ENCODE measurements at regions not wholly inside any gene's neighbourhood (a gene's known extent, or its start where the extent isn't known, plus 50 kb on each side); places are given as distances from the start of the nearest gene placed in this dataset.

DNA sequence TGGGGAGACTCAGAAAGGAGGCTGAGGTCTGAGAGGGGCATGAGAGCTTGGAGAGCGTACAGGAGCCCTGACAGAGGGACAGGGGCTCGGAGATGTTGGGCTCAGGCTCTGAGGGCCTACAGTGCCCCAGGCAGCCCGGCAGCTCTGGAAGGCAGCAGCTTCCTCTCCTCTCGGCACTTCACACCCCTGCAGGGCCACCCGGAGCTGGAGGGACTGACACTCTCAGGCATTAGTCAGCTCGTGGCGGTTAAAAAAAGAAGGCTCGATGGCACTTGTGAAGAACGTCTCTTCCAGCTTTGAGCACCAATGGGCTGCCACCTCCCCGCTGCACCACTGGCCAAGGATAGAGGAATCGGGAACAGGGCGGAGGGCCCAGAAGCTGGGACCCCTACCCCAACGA, 62.6 kb upstream of the SIRPA start:
- ATAC-seq (replicated peaks in 1 of 2) (no peak), DNase-seq (no peak)
- Mint-ChIP-seq H3K4me3 (no peak overlapping the region), H3K9me3 (no peaks in the 10 kb centered on the region), H3K27ac (no peak overlapping the region), H3K27me3 (ENCODE audit: low read depth) (peaks cover 21% of the 10 kb centered on the region), H3K36me3 (ENCODE audit: insufficient read depth in 2 of 2) (no peaks in the 10 kb centered on the region), H3K4me1 (ENCODE audit: low read depth) (no peaks in the 10 kb centered on the region)

DNA sequence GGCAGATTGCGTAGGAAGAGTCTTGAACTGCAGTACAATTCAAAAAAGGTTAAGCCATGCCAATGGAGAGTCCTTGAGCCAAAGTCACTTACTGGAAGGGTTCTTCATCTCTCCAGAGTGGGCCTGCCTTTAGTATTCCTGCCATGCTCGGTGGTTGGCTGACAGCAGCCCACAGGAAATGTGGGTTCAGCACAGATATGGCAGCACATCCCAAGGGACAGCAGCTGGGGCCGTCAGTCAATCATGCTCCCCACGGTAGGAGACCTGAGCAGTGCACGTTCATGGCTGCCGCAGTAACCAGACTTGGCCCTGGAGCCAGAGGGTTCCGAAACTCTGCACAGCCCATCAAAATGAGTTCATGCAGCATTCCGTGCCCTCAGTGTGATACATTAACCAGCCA, 63.6 kb upstream of the SIRPA start:
- peaks cover 16% of the 10 kb centered on the region for H3K27me3 Mint-ChIP-seq (ENCODE audit: low read depth)
- no peak for ATAC-seq (replicated peaks in 1 of 2)
- no peaks in the 10 kb centered on the region for H3K36me3 Mint-ChIP-seq (ENCODE audit: insufficient read depth in 2 of 2)
- H3K4me1 Mint-ChIP-seq (ENCODE audit: low read depth), result no peaks in the 10 kb centered on the region
- DNase-seq, result no peak
- no peaks in the 10 kb centered on the region for H3K9me3 Mint-ChIP-seq
- no peak overlapping the region for H3K4me3 Mint-ChIP-seq
- no peak overlapping the region for H3K27ac Mint-ChIP-seq

DNA sequence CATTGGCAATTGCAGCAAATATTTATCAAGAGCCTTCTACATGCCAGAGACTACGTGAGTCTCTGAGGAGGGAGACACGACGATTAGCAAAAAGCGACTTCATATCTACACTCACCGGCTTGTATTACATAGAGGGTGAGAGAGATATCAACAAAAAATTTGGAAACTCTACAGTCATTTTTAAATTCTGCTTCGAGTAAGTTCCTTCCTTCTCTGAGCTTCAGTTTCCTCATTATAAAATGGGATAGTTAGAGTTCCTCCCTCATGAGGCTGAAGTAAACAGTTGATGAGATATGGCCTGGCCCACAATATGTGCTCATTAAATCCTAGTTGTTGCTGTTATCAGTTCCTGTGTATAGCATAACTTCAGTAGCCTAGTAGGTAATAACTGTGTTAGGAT, 64.1 kb upstream of the SIRPA start:
- no peaks in the 10 kb centered on the region for H3K36me3 Mint-ChIP-seq (ENCODE audit: insufficient read depth in 2 of 2)

DNA sequence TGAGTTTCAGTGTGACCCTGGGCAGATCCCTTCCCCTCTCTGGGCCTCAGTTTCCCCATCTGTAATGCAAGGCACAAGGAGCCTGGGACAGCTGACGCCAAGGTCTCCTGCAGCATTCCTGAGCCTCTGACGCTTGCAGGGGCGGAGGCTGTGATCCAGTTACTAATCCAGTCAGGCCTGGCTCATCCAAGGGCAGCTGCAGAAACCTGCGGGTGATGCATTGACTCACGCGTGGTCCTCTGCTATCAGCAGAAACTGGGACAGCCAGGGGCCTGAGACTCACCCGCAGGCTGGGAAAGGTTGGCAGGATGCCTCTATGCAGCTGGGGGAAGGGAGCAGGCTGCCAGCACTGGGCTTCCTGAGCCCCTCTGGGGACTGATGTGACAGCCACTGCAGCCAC, 65.0 kb upstream of the SIRPA start:
- Mint-ChIP-seq H3K4me1 (ENCODE audit: low read depth) (no peaks in the 10 kb centered on the region), H3K27me3 (ENCODE audit: low read depth) (peaks cover 13% of the 10 kb centered on the region)

More for the DNA sequence above, 64.1 kb upstream of the SIRPA start:
- Mint-ChIP-seq H3K27ac (no peak overlapping the region), H3K4me1 (ENCODE audit: low read depth) (no peaks in the 10 kb centered on the region), H3K9me3 (no peaks in the 10 kb centered on the region), H3K27me3 (ENCODE audit: low read depth) (peaks cover 13% of the 10 kb centered on the region), H3K4me3 (no peak overlapping the region)
- no peak for ATAC-seq (replicated peaks in 1 of 2)
- DNase-seq, result no peak

DNA sequence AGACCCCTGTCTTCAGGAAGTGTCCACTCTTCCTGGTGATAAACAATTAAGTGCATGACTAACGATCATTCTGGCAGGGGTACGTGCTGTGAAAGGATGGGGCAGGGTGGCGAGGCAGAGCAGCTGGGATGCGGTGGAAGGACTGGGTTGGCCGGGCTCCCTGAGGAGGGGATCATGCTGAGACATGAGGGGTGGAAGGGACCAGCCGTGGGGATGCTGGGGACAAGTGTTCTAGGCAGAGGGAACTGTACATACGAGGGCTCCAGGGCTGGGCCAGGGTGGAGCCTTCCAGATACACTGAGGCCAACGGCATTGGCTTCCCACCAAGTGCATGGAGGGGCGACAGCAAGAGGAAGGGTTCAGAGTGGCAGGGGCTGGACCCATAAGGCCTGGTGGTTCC, 65.7 kb upstream of the SIRPA start:
- H3K36me3 Mint-ChIP-seq (ENCODE audit: insufficient read depth in 2 of 2), result no peaks in the 10 kb centered on the region
- peaks cover 9% of the 10 kb centered on the region for H3K27me3 Mint-ChIP-seq (ENCODE audit: low read depth)
- DNase-seq, result no peak

More for the DNA sequence above, 65.0 kb upstream of the SIRPA start:
- ATAC-seq (replicated peaks in 1 of 2) (no peak), DNase-seq (no peak)
- H3K36me3 Mint-ChIP-seq (ENCODE audit: insufficient read depth in 2 of 2), result no peaks in the 10 kb centered on the region
- H3K27ac Mint-ChIP-seq, result no peak overlapping the region
- H3K9me3 Mint-ChIP-seq, result no peaks in the 10 kb centered on the region
- H3K4me3 Mint-ChIP-seq, result no peak overlapping the region

DNA sequence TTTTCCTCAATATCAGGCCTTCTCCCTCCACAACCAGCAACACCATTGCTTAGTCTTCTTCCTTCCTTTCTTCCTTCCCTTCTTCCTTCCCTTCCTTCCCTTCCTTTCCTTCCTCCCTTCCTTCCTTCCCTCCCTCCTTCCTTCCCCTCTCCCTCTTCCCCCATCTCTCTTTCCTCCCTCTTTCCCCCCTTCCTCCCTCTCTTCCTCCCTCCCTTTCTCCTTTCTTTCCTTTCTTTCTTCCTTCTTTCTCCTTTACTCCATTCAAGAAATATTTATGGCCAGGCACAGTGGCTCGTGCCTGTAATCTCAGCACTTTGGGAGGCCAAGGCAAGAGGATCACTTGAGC, 66.4 kb upstream of the SIRPA start:
- H3K9me3 Mint-ChIP-seq, result peaks cover under 1% of the 10 kb centered on the region in 2 donors
- no peak overlapping the region for H3K4me3 Mint-ChIP-seq
- ATAC-seq (replicated peaks in 1 of 2) (no peak), DNase-seq (no peak)
- H3K36me3 Mint-ChIP-seq (ENCODE audit: insufficient read depth in 2 of 2), result peaks cover under 1 to 5% of the 10 kb centered on the region in 2 donors
- H3K4me1 Mint-ChIP-seq (ENCODE audit: low read depth), result no peaks in the 10 kb centered on the region
- peaks cover 6% of the 10 kb centered on the region for H3K27me3 Mint-ChIP-seq (ENCODE audit: low read depth)
- no peak overlapping the region for H3K27ac Mint-ChIP-seq

More for the DNA sequence above, 65.7 kb upstream of the SIRPA start:
- ATAC-seq (replicated peaks in 1 of 2), result no peak
- Mint-ChIP-seq H3K27ac (no peak overlapping the region), H3K9me3 (no peaks in the 10 kb centered on the region), H3K4me1 (ENCODE audit: low read depth) (no peaks in the 10 kb centered on the region), H3K4me3 (no peak overlapping the region)

DNA sequence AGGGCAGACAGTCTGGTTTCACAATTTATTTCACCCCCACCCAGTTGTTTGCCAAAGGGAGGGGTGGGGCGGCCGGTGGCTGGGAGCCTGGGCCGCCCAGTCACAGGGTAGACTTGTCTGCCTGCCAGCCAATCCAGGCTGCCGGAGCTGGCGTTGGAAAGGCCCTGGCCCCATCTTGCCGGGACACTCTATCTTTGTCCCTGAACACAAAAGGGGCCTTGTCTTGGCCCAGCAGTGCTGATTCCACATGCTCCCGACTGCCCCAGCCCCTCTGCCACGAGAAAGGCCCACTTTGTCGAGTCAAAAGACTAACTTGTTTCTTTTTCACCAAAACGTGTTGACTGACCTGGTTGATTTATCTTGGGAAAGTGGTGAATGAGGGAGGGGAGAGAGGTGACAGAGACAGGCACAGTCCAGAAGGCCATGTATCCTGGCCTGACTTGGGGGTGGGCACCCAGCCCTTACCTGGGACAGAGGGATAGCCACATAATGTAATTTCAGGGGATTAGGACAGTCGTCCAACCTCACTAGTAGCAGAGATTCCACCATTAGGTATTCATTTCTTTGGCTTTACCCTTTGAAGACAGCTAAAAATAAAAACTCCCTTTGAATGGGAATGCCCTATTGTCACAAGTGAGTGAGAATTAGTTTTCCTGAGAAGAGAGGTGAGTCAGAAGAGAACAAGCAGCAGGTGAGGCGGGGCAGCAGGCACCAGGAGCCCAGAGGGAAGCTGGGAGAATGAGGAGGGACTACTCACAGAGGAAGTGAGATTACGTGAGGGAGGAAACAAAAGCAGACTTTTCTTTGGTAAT, 67.0 kb upstream of the SIRPA start:
- Mint-ChIP-seq H3K27me3 (ENCODE audit: low read depth) (peaks cover 6% of the 10 kb centered on the region), H3K4me1 (ENCODE audit: low read depth) (no peaks in the 10 kb centered on the region), H3K4me3 (no peak overlapping the region), H3K27ac (no peak overlapping the region), H3K36me3 (ENCODE audit: insufficient read depth in 2 of 2) (peaks cover 5 to 8% of the 10 kb centered on the region in 2 donors), H3K9me3 (peaks cover 3% of the 10 kb centered on the region in 2 donors)
- DNase-seq (no peak), ATAC-seq (replicated peaks in 1 of 2) (no peak)

DNA sequence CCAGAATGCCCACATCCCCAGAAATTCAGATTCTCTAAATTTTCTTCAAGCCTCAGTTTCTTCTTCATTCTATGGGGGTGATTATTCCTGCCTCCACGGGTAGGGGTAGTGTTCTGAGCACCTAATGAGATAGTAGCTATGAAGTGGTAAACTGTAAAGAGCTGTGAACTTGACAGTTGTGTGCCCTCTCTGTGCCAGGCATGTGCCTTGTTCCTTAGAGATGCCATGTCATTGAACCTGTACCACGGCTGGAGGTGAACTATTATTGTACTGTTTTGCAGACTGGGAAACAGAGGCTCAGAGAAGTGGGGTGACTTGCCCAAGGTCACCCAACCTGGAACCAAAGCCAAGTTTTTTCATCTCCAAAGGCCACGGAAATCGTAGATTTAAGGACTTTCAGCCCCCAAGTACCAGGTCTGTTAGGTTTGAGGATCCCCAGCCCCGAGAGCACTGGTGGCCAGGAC, 67.7 kb upstream of the SIRPA start:
- Mint-ChIP-seq H3K27ac (no peak overlapping the region), H3K4me3 (no peak overlapping the region), H3K9me3 (peaks cover 3 to 5% of the 10 kb centered on the region in 2 donors), H3K36me3 (ENCODE audit: insufficient read depth in 2 of 2) (peaks cover 5 to 8% of the 10 kb centered on the region in 2 donors), H3K27me3 (ENCODE audit: low read depth) (peaks cover 2% of the 10 kb centered on the region), H3K4me1 (ENCODE audit: low read depth) (no peaks in the 10 kb centered on the region)
- ATAC-seq (replicated peaks in 1 of 2) (no peak), DNase-seq (no peak)

DNA sequence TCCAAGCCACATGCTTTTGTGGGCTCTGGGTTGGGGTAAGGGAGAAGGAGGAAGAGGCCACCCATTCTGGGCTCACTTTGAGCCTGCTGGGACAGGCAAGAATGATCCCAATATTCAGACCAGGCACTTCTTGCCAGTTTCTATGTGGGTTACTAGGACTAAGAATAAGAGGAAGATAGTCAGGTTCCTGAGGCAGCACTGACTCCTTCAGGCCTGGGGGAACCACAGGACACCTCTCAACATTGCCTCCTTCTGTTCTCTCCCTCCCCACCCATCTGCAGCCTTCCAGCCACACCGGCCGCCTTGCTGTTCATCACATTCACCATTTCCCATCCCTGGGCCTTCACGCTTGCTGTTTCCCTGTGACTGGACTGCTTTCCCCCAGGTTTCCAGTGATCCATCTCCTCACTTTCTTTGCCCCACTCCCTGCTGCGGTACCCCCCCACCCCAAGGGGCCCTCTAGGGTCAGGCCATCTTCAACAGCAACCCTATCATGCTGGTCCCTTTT, 69.2 kb upstream of the SIRPA start:
- no peak for ATAC-seq (replicated peaks in 1 of 2)
- H3K4me3 Mint-ChIP-seq, result no peak overlapping the region
- H3K27ac Mint-ChIP-seq, result no peak overlapping the region
- H3K4me1 Mint-ChIP-seq (ENCODE audit: low read depth), result no peaks in the 10 kb centered on the region
- H3K36me3 Mint-ChIP-seq (ENCODE audit: insufficient read depth in 2 of 2), result peaks cover 8 to 13% of the 10 kb centered on the region in 2 donors
- H3K27me3 Mint-ChIP-seq (ENCODE audit: low read depth), result peaks cover 12% of the 10 kb centered on the region
- H3K9me3 Mint-ChIP-seq, result peaks cover 6 to 11% of the 10 kb centered on the region in 2 donors
- DNase-seq, result no peak

DNA sequence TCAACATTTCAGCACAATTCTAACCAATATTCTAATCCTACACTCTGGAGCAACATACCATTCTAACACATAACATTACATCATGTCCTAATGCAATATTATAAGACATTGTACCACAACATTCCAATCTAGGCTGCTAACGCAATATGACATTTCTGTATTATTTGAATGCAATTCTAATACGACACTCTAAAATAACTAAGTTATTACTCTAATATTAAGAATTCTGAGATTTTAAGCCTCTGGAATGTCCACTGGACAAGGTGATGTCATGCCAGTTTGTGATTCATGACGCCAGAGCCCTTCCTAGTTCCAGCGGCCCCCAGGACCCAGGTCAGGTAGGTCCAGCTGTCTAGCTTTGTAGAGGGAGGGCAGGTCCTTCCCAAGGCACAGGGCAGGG, 69.7 kb upstream of the SIRPA start:
- Mint-ChIP-seq H3K27ac (no peak overlapping the region), H3K9me3 (peaks cover 6 to 11% of the 10 kb centered on the region in 2 donors), H3K36me3 (ENCODE audit: insufficient read depth in 2 of 2) (peaks cover 8 to 13% of the 10 kb centered on the region in 2 donors), H3K4me1 (ENCODE audit: low read depth) (no peaks in the 10 kb centered on the region), H3K4me3 (no peak overlapping the region), H3K27me3 (ENCODE audit: low read depth) (peaks cover 12% of the 10 kb centered on the region)
- DNase-seq (no peak), ATAC-seq (replicated peaks in 1 of 2) (no peak)

DNA sequence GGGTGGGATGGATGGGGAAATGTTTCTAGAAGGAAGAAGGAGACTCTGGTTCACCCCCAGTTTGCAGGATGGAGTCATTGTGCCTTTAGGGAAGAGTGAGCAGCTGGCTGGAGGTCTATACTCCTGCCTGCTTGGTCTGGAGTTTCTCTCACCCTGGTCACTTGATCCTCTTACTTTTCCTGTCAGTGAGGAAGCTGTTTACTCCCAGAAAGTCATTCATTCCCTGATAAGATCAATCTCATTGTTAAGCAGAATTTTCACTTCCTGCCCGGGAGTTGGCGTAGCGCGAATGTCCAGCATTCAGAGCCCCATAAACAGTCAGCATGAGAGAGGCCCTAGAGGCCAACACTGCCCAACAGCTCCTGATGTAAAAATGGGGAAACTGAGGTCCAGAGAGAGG, 70.4 kb upstream of the SIRPA start:
- no peak overlapping the region for H3K4me3 Mint-ChIP-seq
- peaks cover 6 to 11% of the 10 kb centered on the region in 2 donors for H3K9me3 Mint-ChIP-seq
- H3K36me3 Mint-ChIP-seq (ENCODE audit: insufficient read depth in 2 of 2), result peaks cover 8 to 13% of the 10 kb centered on the region in 2 donors

DNA sequence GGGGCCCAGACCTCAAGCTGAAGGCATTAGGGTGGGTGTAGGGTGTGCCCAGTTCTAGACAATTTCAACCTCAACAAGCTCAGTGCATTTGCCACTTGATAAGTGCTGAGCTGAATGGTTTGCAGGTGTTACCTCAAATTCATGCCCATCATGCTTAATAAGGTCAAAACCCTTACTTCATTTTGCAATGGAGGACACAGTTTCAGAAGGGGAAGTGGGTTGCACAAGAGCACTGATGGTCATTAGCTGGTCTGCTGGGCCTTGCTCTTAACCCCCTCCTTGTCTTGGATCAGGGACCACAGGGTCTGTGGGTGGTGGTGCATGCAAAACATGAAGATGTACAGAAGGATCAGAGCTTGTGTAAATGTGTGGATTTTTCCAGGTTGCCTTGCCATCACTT, 71.0 kb upstream of the SIRPA start:
- ATAC-seq (replicated peaks in 1 of 2), result no peak
- Mint-ChIP-seq H3K27me3 (ENCODE audit: low read depth) (peaks cover 12% of the 10 kb centered on the region), H3K27ac (no peak overlapping the region)

More for the DNA sequence above, 70.4 kb upstream of the SIRPA start:
- Mint-ChIP-seq H3K27me3 (ENCODE audit: low read depth) (peaks cover 12% of the 10 kb centered on the region), H3K4me1 (ENCODE audit: low read depth) (no peaks in the 10 kb centered on the region), H3K27ac (no peak overlapping the region)
- ATAC-seq (replicated peaks in 1 of 2) (no peak), DNase-seq (no peak)

DNA sequence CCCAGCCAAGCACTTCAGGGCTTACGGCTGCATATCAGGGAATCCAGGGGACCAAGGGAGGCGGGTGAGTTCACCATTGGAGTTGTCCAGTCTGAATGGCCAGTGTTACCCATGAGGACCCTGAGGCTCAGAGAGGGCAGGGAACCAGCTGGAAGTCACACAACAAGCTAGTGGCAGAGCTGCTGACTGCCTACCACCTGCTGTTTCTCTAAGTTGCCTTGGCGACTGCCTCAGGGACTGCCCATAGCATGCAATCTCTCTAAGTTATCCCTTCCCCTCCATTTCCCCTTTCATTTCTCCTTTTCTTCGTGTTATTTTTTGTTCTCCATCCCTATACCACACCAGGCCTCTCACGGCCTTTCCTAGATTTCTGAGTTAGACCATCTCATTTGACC, 71.8 kb upstream of the SIRPA start:
- peaks cover 19% of the 10 kb centered on the region for H3K27me3 Mint-ChIP-seq (ENCODE audit: low read depth)
- no peak overlapping the region for H3K27ac Mint-ChIP-seq
- no peak for ATAC-seq (replicated peaks in 1 of 2)
- H3K4me3 Mint-ChIP-seq, result no peak overlapping the region
- H3K9me3 Mint-ChIP-seq, result peaks cover 6 to 11% of the 10 kb centered on the region in 2 donors
- DNase-seq, result no peak
- peaks cover 5% of the 10 kb centered on the region for H3K4me1 Mint-ChIP-seq (ENCODE audit: low read depth)
- peaks cover 8 to 13% of the 10 kb centered on the region in 2 donors for H3K36me3 Mint-ChIP-seq (ENCODE audit: insufficient read depth in 2 of 2)

More for the DNA sequence above, 71.0 kb upstream of the SIRPA start:
- no peak for DNase-seq
- peaks cover 8 to 13% of the 10 kb centered on the region in 2 donors for H3K36me3 Mint-ChIP-seq (ENCODE audit: insufficient read depth in 2 of 2)
- H3K9me3 Mint-ChIP-seq, result peaks cover 6 to 11% of the 10 kb centered on the region in 2 donors
- no peak overlapping the region for H3K4me3 Mint-ChIP-seq
- H3K4me1 Mint-ChIP-seq (ENCODE audit: low read depth), result no peaks in the 10 kb centered on the region
